Suprapubic skin (tissue), 4 donors: ENCODE measurements at regions not wholly inside any gene's neighbourhood (a gene's known extent, or its start where the extent isn't known, plus 50 kb on each side); places are given as distances from the start of the nearest gene placed in this dataset.
"Not testable (repeated sequence)": the region's sequence is repeated elsewhere in the genome, so short reads cannot be mapped to it uniquely, and the experiment has no call there.

Source experiments
- DNase-seq, 2 donors: peaks; one replicate each; pipeline ENCODE4 v3.0.0-alpha.2; 2019; ENCODE audit warnings: low spot score in 2 of 2
- H3K27ac ChIP-seq: fragments of 200-600 bp; sonication (generic); one replicate; pipeline ENCODE4 v1.5.1; 2019
- H3K27me3 ChIP-seq: fragments of 200-600 bp; sonication (generic); one replicate; pipeline ENCODE4 v1.5.1; 2019
- H3K36me3 ChIP-seq: fragments of 200-600 bp; sonication (generic); one replicate; pipeline ENCODE4 v1.5.1; 2019
- H3K4me1 ChIP-seq: fragments of 200-600 bp; sonication (generic); one replicate; pipeline ENCODE4 v1.5.1; 2019
- H3K4me3 ChIP-seq: fragments of 200-600 bp; sonication (generic); one replicate; pipeline ENCODE4 v1.5.1; 2019; ENCODE audit warnings: mild to moderate bottlenecking
- H3K9me3 ChIP-seq: fragments of 200-600 bp; sonication (generic); one replicate; pipeline ENCODE4 v1.5.1; 2019
- EP300 ChIP-seq: sonication (generic); formaldehyde crosslinking; IDR thresholded peaks from one replicate; pipeline ENCODE4 v1.6.1; 2017; ENCODE audit warnings: antibody characterized with exemption
- POLR2A ChIP-seq, 2 donors: fragments of 450-650 bp; IDR thresholded peaks; one replicate each; pipeline ENCODE4 v1.6.1; 2017; ENCODE audit warnings: antibody characterized with exemption in 2 of 2, mild to moderate bottlenecking in 2 of 2, moderate library complexity in 2 of 2
- POLR2AphosphoS5 ChIP-seq, 3 donors: sonication (generic); formaldehyde crosslinking; IDR thresholded peaks; one replicate each; pipeline ENCODE4 v1.6.1; 2017; ENCODE audit warnings: antibody characterized with exemption in 3 of 3
- WGBS: methylation state at CpG from one replicate; pipeline ENCODE4 v1.1.5; 2018; 5-methylcytosine and 5-hydroxymethylcytosine counted together
- TF ChIP-seq, protein P1 (sequence below), 2 donors: fragments of 200-600 bp in 1 of 2; fragments of 450-650 bp in 1 of 2; sonication (generic) in 1 of 2; IDR thresholded peaks; one replicate each; pipeline ENCODE4 v1.5.1; 2016 to 2019; ENCODE audit warnings: antibody characterized with exemption in 2 of 2, mild to moderate bottlenecking in 1 of 2, moderate library complexity in 1 of 2

DNA sequence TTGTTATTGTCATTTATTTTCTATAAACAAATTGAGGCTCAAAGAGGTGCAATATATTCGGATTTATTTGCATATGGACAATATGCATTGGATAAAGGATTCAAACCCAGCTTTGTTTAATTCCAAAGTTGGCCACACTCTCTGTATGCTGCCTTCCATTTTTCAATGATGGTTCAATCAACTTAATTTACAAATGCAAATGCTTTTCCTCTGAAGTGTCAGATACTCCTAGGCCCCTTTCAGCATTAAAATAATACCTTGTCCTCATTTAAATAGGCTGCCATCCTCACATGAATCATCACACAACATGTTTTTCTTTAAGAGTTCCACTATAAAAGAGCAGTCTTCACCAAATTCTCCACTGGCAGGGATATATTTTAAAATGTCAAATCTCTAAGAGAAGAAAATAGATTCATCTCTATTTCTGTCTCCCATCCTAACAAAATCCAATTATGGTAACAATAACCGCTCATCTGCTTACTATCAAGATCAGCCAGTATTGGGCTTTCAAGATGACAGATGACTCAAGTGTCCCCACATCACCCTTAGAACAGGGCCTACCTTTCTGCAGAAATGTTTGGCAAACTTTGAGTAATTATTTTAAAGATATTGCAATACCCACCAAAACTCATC lies 114.8 kb downstream of the SCG2 start:
- no peak for DNase-seq
- WGBS, result 85% methylated on average over 2 of the region's 2 CpGs
- H3K27ac ChIP-seq, result no peak overlapping the region
- TF ChIP-seq POLR2A (IDR thresholded peaks at IDR 0.05), result no peak
- TF ChIP-seq POLR2AphosphoS5 (IDR thresholded peaks at IDR 0.05), result no peak
- TF ChIP-seq, protein P1, sequence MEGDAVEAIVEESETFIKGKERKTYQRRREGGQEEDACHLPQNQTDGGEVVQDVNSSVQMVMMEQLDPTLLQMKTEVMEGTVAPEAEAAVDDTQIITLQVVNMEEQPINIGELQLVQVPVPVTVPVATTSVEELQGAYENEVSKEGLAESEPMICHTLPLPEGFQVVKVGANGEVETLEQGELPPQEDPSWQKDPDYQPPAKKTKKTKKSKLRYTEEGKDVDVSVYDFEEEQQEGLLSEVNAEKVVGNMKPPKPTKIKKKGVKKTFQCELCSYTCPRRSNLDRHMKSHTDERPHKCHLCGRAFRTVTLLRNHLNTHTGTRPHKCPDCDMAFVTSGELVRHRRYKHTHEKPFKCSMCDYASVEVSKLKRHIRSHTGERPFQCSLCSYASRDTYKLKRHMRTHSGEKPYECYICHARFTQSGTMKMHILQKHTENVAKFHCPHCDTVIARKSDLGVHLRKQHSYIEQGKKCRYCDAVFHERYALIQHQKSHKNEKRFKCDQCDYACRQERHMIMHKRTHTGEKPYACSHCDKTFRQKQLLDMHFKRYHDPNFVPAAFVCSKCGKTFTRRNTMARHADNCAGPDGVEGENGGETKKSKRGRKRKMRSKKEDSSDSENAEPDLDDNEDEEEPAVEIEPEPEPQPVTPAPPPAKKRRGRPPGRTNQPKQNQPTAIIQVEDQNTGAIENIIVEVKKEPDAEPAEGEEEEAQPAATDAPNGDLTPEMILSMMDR (IDR thresholded peaks at IDR 0.05), result no peak
- no peak for TF ChIP-seq EP300
- no peak overlapping the region for H3K4me3 ChIP-seq
- no peaks in the 10 kb centered on the region for H3K9me3 ChIP-seq
- no peaks in the 10 kb centered on the region for H3K27me3 ChIP-seq
- H3K4me1 ChIP-seq, result no peaks in the 10 kb centered on the region
- H3K36me3 ChIP-seq, result no peaks in the 10 kb centered on the region

DNA sequence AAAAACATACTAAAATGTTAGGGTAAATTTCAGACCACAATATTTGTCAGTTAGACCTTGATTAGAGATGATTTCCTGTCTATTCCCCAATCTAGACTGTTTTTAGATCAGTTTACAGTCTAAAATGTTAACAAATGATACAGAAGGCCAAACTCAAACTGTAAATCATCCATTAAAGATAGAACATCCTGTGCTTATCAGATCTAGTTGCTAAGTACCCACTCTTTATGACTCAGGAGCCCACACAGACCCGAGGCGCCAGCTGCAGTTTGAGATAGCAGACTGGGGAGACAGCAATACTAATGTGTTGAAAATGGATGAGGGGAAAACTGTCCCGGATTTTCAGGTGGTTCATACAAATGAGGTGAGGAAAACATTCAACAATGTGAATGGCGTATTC lies 113.3 kb downstream of the SCG2 start:
- H3K36me3 ChIP-seq, result no peaks in the 10 kb centered on the region
- no peaks in the 10 kb centered on the region for H3K27me3 ChIP-seq
- TF ChIP-seq, protein P1 (IDR thresholded peaks at IDR 0.05), result no peak
- TF ChIP-seq POLR2A (IDR thresholded peaks at IDR 0.05) (no peak), EP300 (no peak), POLR2AphosphoS5 (IDR thresholded peaks at IDR 0.05) (no peak)
- no peaks in the 10 kb centered on the region for H3K9me3 ChIP-seq
- 39% methylated on average over 4 of the region's 4 CpGs for WGBS
- no peaks in the 10 kb centered on the region for H3K4me1 ChIP-seq
- no peak overlapping the region for H3K27ac ChIP-seq
- no peak overlapping the region for H3K4me3 ChIP-seq
- no peak for DNase-seq

DNA sequence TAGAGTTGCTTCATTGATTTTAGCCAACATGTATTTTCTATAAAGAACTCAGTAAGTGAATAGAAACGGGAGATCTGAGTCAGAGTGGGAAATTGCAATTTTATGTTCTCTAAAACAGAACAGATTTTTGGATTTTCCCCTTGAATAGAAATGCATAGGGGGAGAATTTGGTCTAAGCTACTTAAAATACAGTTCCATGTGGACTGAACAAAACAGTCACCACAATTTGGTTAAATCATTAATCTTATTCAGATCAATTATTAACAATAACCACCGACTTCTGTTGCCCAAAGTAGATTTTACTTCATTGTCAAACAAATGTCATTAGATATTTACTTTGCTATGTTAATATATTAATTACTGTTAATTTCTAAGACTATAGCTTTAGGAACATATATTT lies 107.7 kb downstream of the SCG2 start:
- Histone ChIP-seq H3K4me1 (no peaks in the 10 kb centered on the region), H3K27ac (no peak overlapping the region), H3K9me3 (no peaks in the 10 kb centered on the region), H3K4me3 (no peak overlapping the region), H3K36me3 (no peaks in the 10 kb centered on the region), H3K27me3 (no peaks in the 10 kb centered on the region)
- WGBS, result 89% methylated on average over 2 of the region's 2 CpGs
- DNase-seq, result no peak
- no peak for TF ChIP-seq POLR2AphosphoS5 (IDR thresholded peaks at IDR 0.05)
- TF ChIP-seq POLR2A (IDR thresholded peaks at IDR 0.05), result no peak
- TF ChIP-seq, protein P1 (IDR thresholded peaks at IDR 0.05), result no peak
- TF ChIP-seq EP300, result no peak

DNA sequence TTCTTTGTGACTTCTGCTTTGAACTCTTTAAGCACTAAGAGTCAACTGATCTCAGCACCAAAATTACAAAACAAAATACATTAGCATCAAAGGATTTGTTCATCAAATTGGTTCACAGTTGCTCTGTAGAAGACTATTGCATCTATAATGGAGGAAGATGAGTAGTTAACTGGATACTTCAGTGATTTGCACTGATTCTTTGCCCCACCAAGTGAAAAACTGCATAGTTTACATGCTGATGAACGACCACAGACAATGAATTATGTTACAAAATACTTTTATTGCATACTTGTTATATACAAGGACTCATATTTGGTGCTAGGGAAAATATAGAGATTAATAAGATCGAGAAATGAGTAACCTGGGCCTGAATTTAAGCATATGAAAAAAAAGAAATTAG lies 107.2 kb downstream of the SCG2 start:
- no peaks in the 10 kb centered on the region for H3K9me3 ChIP-seq
- WGBS, result 62% methylated on average over 2 of the region's 2 CpGs
- DNase-seq, result no peak
- no peak overlapping the region for H3K4me3 ChIP-seq
- H3K27ac ChIP-seq, result no peak overlapping the region
- no peaks in the 10 kb centered on the region for H3K4me1 ChIP-seq
- H3K27me3 ChIP-seq, result no peaks in the 10 kb centered on the region
- no peaks in the 10 kb centered on the region for H3K36me3 ChIP-seq
- TF ChIP-seq POLR2AphosphoS5 (IDR thresholded peaks at IDR 0.05), result no peak
- no peak for TF ChIP-seq POLR2A (IDR thresholded peaks at IDR 0.05)
- TF ChIP-seq EP300, result no peak
- TF ChIP-seq, protein P1 (IDR thresholded peaks at IDR 0.05), result no peak

DNA sequence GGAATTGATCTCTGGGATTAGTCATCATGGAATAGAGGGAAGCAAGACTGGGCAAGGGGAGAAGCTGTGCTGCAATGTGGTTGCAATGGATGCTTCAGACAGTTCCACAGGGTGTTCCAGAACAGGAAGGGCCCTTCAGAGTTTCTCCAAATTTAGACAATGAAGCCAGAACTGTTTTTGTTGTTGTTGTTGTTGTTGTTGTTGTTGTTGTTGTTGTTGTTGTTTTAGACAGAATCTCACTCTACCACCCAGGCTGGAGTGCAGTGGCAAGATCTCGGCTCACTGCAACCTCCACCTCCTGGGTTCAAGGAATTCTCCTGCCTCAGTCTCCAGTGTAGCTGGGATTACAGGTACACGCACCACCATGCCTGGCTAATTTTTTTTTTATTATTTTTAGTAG lies 105.3 kb downstream of the SCG2 start:
- 95% methylated on average over 2 of the region's 2 CpGs for WGBS
- not testable (repeated sequence) for H3K4me3 ChIP-seq, H3K27me3 ChIP-seq, H3K36me3 ChIP-seq, H3K4me1 ChIP-seq, H3K9me3 ChIP-seq, DNase-seq, H3K27ac ChIP-seq

DNA sequence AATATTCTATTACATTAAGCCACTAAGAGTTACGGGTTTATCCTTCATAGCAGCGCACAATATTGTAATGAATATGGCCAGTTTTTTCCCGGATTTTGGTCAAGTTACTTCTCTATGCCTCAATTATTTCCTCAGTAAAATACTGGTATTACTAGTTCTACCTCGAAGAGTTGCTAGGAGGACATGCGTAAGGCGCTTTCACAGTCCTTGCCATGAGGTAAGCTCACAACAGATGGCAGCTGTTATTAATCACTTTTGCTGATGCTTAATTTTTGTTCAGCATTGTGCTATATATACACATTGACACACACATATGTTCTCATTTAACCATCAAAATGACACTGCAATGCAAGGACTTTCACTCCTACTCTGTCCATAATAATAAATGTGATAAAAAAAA lies 101.5 kb downstream of the SCG2 start:
- no peaks in the 10 kb centered on the region for H3K4me1 ChIP-seq
- DNase-seq, result no peak
- no peaks in the 10 kb centered on the region for H3K36me3 ChIP-seq
- H3K4me3 ChIP-seq, result no peak overlapping the region
- H3K27me3 ChIP-seq, result no peaks in the 10 kb centered on the region
- no peaks in the 10 kb centered on the region for H3K9me3 ChIP-seq
- no peak overlapping the region for H3K27ac ChIP-seq
- TF ChIP-seq, protein P1 (IDR thresholded peaks at IDR 0.05), result no peak
- TF ChIP-seq POLR2A (IDR thresholded peaks at IDR 0.05) (no peak), EP300 (no peak), POLR2AphosphoS5 (IDR thresholded peaks at IDR 0.05) (no peak)
- WGBS, result 89% methylated on average over 6 of the region's 6 CpGs
